Keratinocyte (primary cell): ENCODE measurements at regions not wholly inside any gene's neighbourhood (a gene's known extent, or its start where the extent isn't known, plus 50 kb on each side); places are given as distances from the start of the nearest gene placed in this dataset.

Source experiments
- DNase-seq: peaks from one replicate; pipeline ENCODE4 v3.0.0-alpha.2; 2011; ENCODE audit warnings: low read depth, missing footprints, low spot score
- FAIRE-seq: peaks from 2 replicates; lab custom pipeline; 2011; peaks lifted over from hg19 to GRCh38; lab: Jason Lieb, UNC
- H2AFZ ChIP-seq: 2 replicates; pipeline ENCODE4 v1.6.0; 2012; ENCODE audit warnings: low read length, control low read depth, inconsistent platforms; ENCODE audit not compliant: control insufficient read depth
- H3K27ac ChIP-seq: 2 replicates; pipeline ENCODE4 v1.5.1; 2011; ENCODE audit warnings: low read length; ENCODE audit not compliant: control insufficient read depth, insufficient read depth
- H3K27me3 ChIP-seq: 3 replicates; pipeline ENCODE4 v1.6.0; 2011; ENCODE audit warnings: low read length; ENCODE audit not compliant: control insufficient read depth, insufficient read depth; ENCODE audit errors: extremely low read depth
- H3K36me3 ChIP-seq, 2 experiments: 2 replicates in 1 of 2; 3 replicates in 1 of 2; pipeline ENCODE4 v1.5.1; 2011; ENCODE audit warnings: low read length in 2 of 2, mild to moderate bottlenecking in 1 of 2; ENCODE audit not compliant: control insufficient read depth in 2 of 2, insufficient read depth in 2 of 2; ENCODE audit errors: extremely low read depth in 1 of 2
- H3K4me1 ChIP-seq: 3 replicates; pipeline ENCODE4 v1.5.1; 2011; ENCODE audit warnings: low read length; ENCODE audit not compliant: control insufficient read depth, insufficient read depth; ENCODE audit errors: extremely low read depth
- H3K4me2 ChIP-seq: 3 replicates; pipeline ENCODE4 v1.6.0; 2011; ENCODE audit warnings: low read depth, low read length; ENCODE audit not compliant: control insufficient read depth, insufficient read depth; ENCODE audit errors: extremely low read depth
- H3K4me3 ChIP-seq, 3 experiments: fragments of 200-600 bp in 1 of 3; sonication (generic) in 1 of 3; 2 replicates in 2 of 3; 3 replicates in 1 of 3; pipeline ENCODE4 v1.5.1; 2011 to 2016; ENCODE audit warnings: low read length in 3 of 3, mild to moderate bottlenecking in 3 of 3, control low read depth in 2 of 3, inconsistent platforms in 1 of 3, low read depth in 1 of 3, mixed read lengths in 1 of 3, mixed run types in 1 of 3, moderate library complexity in 1 of 3; ENCODE audit not compliant: control insufficient read depth in 2 of 3, insufficient read depth in 2 of 3; ENCODE audit errors: extremely low read depth in 1 of 3
- H3K79me2 ChIP-seq: 2 replicates; pipeline ENCODE4 v1.6.0; 2012; ENCODE audit warnings: low read length; ENCODE audit not compliant: control insufficient read depth, insufficient read depth
- H3K9ac ChIP-seq: 3 replicates; pipeline ENCODE4 v1.6.0; 2011; ENCODE audit warnings: low read length; ENCODE audit not compliant: control insufficient read depth, insufficient read depth; ENCODE audit errors: extremely low read depth
- H3K9me1 ChIP-seq: 3 replicates; pipeline ENCODE4 v1.6.0; 2011; ENCODE audit warnings: low read length; ENCODE audit not compliant: control insufficient read depth, insufficient read depth; ENCODE audit errors: extremely low read depth
- H3K9me3 ChIP-seq: 2 replicates; pipeline ENCODE4 v1.5.1; 2012; ENCODE audit warnings: low read depth, low read length; ENCODE audit not compliant: control insufficient read depth
- H4K20me1 ChIP-seq: 3 replicates; pipeline ENCODE4 v1.6.0; 2011; ENCODE audit warnings: low read length; ENCODE audit not compliant: control insufficient read depth, insufficient read depth; ENCODE audit errors: extremely low read depth
- CTCF ChIP-seq, 3 experiments: IDR thresholded peaks in 1 of 3; conservative IDR thresholded peaks in 1 of 3; optimal IDR thresholded peaks in 1 of 3; 2 replicates in 2 of 3; 3 replicates in 1 of 3; pipeline versions ENCODE3 to v1.5.1; 2011; ENCODE audit warnings: low read length in 3 of 3, mild to moderate bottlenecking in 3 of 3, moderate library complexity in 2 of 3, control low read depth in 1 of 3, inconsistent platforms in 1 of 3; ENCODE audit not compliant: insufficient read depth in 2 of 3; ENCODE audit errors: extremely low read depth in 1 of 3
- EZH2 ChIP-seq: IDR thresholded peaks from one replicate; pipeline ENCODE4 v1.6.1; 2012; ENCODE audit warnings: inconsistent platforms, mild to moderate bottlenecking, low read length, moderate library complexity
- dilution Hi-C: fragments of 300-500 bp; cut with MboI; formaldehyde crosslinking; loops from one replicate; pipeline ENCODE4 v1.7.0; 2020; ENCODE audit warnings: low sequenced_read_pairs; ENCODE audit not compliant: extremely low pct_ligation_motif_present

- dilution Hi-C loops: no loop called here
- no peak overlapping the region for H3K9ac ChIP-seq
- TF ChIP-seq EZH2 (no peak), CTCF (optimal IDR thresholded peaks at IDR 0.05 in 1 of 3, IDR thresholded peaks at IDR 0.05 in 1 of 3, conservative IDR thresholded peaks at IDR 0.05 in 1 of 3; ENCODE audit: extremely low read depth in 1 of 3, insufficient read depth in 2 of 3, low read length in 3 of 3) (no peak)
These were observed 275.9 kb upstream of the REG3G start for GRCh38 chr2:78749638-78750037.

GRCh38 chr2:78750219-78750618, 275.3 kb upstream of the REG3G start:
- TF ChIP-seq CTCF (optimal IDR thresholded peaks at IDR 0.05 in 1 of 3, IDR thresholded peaks at IDR 0.05 in 1 of 3, conservative IDR thresholded peaks at IDR 0.05 in 1 of 3; ENCODE audit: extremely low read depth in 1 of 3, insufficient read depth in 2 of 3, low read length in 3 of 3): no peak
- TF ChIP-seq EZH2: no peak
- dilution Hi-C loops: no loop called here

More at GRCh38 chr2:78749638-78750037, 275.9 kb upstream of the REG3G start:
- Histone ChIP-seq H3K9me1 (no peaks in the 10 kb centered on the region), H3K4me2 (no peak overlapping the region), H3K4me3 (no peak overlapping the region), H4K20me1 (no peaks in the 10 kb centered on the region), H3K27ac (no peak overlapping the region), H3K4me1 (no peaks in the 10 kb centered on the region), H3K27me3 (no peaks in the 10 kb centered on the region), H3K9me3 (no peaks in the 10 kb centered on the region), H3K79me2 (no peaks in the 10 kb centered on the region), H3K36me3 (no peaks in the 10 kb centered on the region), H2AFZ (no peak overlapping the region)
- no peak for FAIRE-seq
- no peak for DNase-seq

More at GRCh38 chr2:78750219-78750618, 275.3 kb upstream of the REG3G start:
- DNase-seq: no peak
- no peak for FAIRE-seq
- no peaks in the 10 kb centered on the region for H3K9me1 ChIP-seq
- H3K79me2 ChIP-seq: no peaks in the 10 kb centered on the region
- no peak overlapping the region for H2AFZ ChIP-seq
- no peak overlapping the region for H3K27ac ChIP-seq
- H3K27me3 ChIP-seq: no peaks in the 10 kb centered on the region
- no peak overlapping the region for H3K9ac ChIP-seq
- no peaks in the 10 kb centered on the region for H4K20me1 ChIP-seq
- no peaks in the 10 kb centered on the region for H3K4me1 ChIP-seq
- no peak overlapping the region for H3K4me3 ChIP-seq
- no peaks in the 10 kb centered on the region for H3K9me3 ChIP-seq
- H3K36me3 ChIP-seq: no peaks in the 10 kb centered on the region
- no peak overlapping the region for H3K4me2 ChIP-seq
